Kidney epithelial cell (primary cell): ENCODE measurements at regions not wholly inside any gene's neighbourhood (a gene's known extent, or its start where the extent isn't known, plus 50 kb on each side); places are given as distances from the start of the nearest gene placed in this dataset.

Experiments used
- DNase-seq: peaks from one replicate; pipeline ENCODE4 v3.0.0-alpha.2; 2010; ENCODE audit warnings: low read depth
- H3K27me3 ChIP-seq: 2 replicates; pipeline ENCODE4 v1.6.0; 2011; ENCODE audit warnings: low read length; ENCODE audit not compliant: control insufficient read depth, insufficient read depth
- H3K36me3 ChIP-seq: 2 replicates; pipeline ENCODE4 v1.5.1; 2011; ENCODE audit warnings: low read length; ENCODE audit not compliant: control insufficient read depth, insufficient read depth
- H3K4me3 ChIP-seq: 2 replicates; pipeline ENCODE4 v1.5.1; 2011; ENCODE audit warnings: low read depth, mild to moderate bottlenecking, control low read depth, low read length
- CTCF ChIP-seq: IDR thresholded peaks from 2 replicates; pipeline ENCODE4 v1.5.1; 2011; ENCODE audit warnings: mild to moderate bottlenecking, moderate library complexity, low read length, control low read depth, inconsistent platforms; ENCODE audit not compliant: insufficient read depth, poor library complexity, severe bottlenecking

GRCh38 chr7:27032839-27033238, 63.0 kb downstream of the HOXA1 start:
- TF ChIP-seq CTCF, result no peak
- no peak overlapping the region for H3K4me3 ChIP-seq
- no peaks in the 10 kb centered on the region for H3K36me3 ChIP-seq
- no peak for DNase-seq
- H3K27me3 ChIP-seq, result no peaks in the 10 kb centered on the region

DNA sequence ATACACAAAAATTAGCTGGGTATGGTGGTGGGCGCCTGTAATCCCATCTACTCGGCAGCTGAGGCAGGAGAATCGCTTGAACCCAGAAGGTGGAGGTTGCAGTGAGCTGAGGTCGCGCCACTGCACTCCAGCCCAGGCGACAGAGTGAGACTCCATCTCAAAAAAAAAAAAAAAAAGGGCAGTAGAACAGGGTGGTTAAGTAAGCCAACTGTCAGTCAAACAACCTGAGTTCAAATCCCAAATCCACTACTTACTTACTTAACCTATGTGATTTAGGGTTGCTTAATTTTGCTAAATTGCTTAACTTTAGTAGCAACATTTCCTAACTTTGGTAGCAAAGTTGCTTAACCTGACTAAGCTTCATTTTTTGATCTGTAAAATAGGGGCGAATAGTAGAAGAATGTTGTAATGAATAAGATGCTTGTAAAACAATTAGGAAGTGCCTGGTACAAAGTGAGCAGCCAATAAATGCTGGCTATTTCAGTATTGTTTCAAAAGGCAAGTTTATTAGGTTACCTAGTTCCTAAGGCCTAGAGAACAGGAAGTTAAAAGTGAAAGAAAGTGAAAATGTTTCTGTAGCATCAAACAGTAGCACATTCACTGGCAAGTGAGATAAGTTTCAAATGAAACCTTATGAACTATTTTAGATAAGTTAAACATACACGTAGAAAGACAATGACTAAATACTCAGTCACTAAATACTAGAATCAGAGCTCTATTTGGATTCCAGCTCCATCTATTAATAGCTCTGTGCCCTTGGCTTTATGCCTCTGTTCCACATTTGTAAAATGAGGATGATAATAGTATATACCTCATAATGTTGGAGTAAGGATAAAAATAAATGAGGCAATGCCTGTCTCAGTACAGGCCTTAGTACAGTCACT, 64.3 kb downstream of the HOXA1 start:
- no peaks in the 10 kb centered on the region for H3K27me3 ChIP-seq
- TF ChIP-seq CTCF, result no peak
- no peak overlapping the region for H3K4me3 ChIP-seq
- no peaks in the 10 kb centered on the region for H3K36me3 ChIP-seq
- DNase-seq, result no peak

DNA sequence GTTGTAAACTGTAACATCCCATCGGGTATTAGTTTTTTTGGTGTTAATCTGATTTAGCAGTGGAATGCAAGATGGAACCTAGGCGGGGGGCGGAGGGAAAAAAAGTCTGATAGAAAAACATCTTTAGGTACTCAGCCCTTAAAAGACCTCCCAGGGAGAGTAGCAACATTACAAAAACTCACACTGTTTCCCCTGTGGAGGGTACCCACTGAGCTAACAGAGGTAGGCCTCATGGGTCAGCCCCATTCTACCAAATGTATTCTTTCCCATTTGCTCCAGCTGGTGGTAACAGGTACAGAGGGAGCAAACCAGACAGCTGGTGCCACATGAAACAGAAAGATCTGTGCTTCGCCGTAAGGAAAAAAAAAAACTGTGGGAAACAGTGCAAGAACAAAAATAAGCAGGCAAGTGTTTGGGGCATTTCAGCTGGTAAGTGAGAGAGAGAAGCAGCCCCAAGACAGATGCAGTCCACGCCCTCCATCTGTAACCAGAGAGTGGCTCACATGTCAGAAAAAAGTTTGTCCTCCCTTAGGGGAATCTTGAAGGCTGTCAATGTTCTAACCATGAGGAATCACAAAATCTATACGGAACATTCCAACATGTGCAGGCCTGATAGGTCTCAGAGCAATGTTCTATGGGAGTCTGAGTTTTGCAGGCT, 65.3 kb downstream of the HOXA1 start:
- no peak for TF ChIP-seq CTCF
- Histone ChIP-seq H3K36me3 (no peaks in the 10 kb centered on the region), H3K27me3 (no peaks in the 10 kb centered on the region), H3K4me3 (no peak overlapping the region)
- no peak for DNase-seq

DNA sequence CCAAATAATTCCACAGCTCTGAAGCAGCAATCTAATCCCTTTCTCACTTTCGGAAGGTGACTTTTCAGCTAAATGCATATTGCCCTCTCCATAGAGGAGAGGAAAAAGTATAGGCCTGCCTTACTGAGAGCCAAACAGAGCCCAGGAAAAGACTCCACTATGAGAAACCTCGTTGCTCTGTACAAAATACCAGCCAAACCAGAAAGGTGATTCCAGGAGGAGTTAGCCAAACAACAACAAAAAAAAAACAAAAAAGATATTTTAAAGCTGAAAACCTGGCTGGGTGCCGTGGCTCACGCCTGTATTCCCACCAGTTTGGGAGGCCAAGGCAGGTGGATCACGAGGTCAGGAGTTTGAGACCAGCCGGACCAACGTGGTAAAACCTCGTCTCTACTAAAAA, 70.5 kb downstream of the HOXA1 start:
- Histone ChIP-seq H3K4me3 (no peak overlapping the region), H3K27me3 (no peaks in the 10 kb centered on the region), H3K36me3 (no peaks in the 10 kb centered on the region)
- no peak for TF ChIP-seq CTCF
- no peak for DNase-seq

DNA sequence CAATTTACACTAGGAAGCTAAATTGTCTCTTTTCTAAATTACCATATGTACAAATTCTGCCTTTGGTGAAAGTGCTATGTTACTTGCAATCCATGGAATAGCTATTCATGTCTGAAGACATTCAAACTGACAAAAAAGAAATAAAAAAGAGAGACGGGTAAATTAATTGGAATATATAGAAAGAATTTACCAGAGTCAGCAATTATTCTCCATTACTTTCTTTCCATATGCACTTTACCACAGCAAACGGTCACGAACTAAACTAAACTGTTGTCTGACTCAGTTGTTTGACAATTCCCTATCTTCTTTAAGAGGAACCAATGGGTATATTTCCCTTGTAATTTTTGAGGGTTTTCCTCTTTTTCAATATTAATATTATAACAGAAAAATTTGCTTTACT, 85.7 kb downstream of the HOXA1 start:
- Histone ChIP-seq H3K4me3 (no peak overlapping the region), H3K27me3 (no peaks in the 10 kb centered on the region), H3K36me3 (no peaks in the 10 kb centered on the region)
- DNase-seq, result no peak
- no peak for TF ChIP-seq CTCF
